ENCODE measurements at regions not wholly inside any gene's neighbourhood (a gene's known extent, or its start where the extent isn't known, plus 50 kb on each side); places are given as distances from the start of the nearest gene placed in this dataset.
A peak's percentile ranks its signal among the peaks of the same experiment; 100 is the strongest.
"Not testable (repeated sequence)": the region's sequence is repeated elsewhere in the genome, so short reads cannot be mapped to it uniquely, and the experiment has no call there.

GRCh38 chr2:126048719-126049118, 607.2 kb upstream of the GYPC start:
- peaks cover 10% of the 10 kb centered on the region for H3K9me3 Mint-ChIP-seq
- no peaks in the 10 kb centered on the region for H3K4me1 Mint-ChIP-seq
- H3K36me3 Mint-ChIP-seq (ENCODE audit: low read depth) = peaks cover 12% of the 10 kb centered on the region
- DNase-seq (ENCODE audit: low read depth, low spot score) = no peak
- no peak for TF ChIP-seq CTCF (conservative IDR thresholded peaks at IDR 0.05)
- H3K27me3 Mint-ChIP-seq (ENCODE audit: low read depth) = no peaks in the 10 kb centered on the region
- H3K27ac Mint-ChIP-seq (ENCODE audit: unreplicated experiment) = no peak overlapping the region
- H3K4me3 Mint-ChIP-seq = no peak overlapping the region

GRCh38 chr2:126049461-126049860, 606.5 kb upstream of the GYPC start:
- Mint-ChIP-seq H3K27me3 (ENCODE audit: low read depth) (no peaks in the 10 kb centered on the region), H3K36me3 (ENCODE audit: low read depth) (peaks cover 18% of the 10 kb centered on the region), H3K9me3 (peaks cover 12% of the 10 kb centered on the region), H3K4me3 (no peak overlapping the region), H3K27ac (ENCODE audit: unreplicated experiment) (no peak overlapping the region), H3K4me1 (no peaks in the 10 kb centered on the region)
- no peak for DNase-seq (ENCODE audit: low read depth, low spot score)
- no peak for TF ChIP-seq CTCF (conservative IDR thresholded peaks at IDR 0.05)

- TF ChIP-seq CTCF (conservative IDR thresholded peaks at IDR 0.05) = no peak
- peaks cover 19% of the 10 kb centered on the region for H3K9me3 Mint-ChIP-seq
Observed at GRCh38 chr2:126050991-126051736, 604.8 kb upstream of the GYPC start.

GRCh38 chr2:126051737-126052240, 604.2 kb upstream of the GYPC start:
- H3K4me3 Mint-ChIP-seq; DNase-seq (ENCODE audit: low read depth, low spot score); H3K27me3 Mint-ChIP-seq (ENCODE audit: low read depth); H3K27ac Mint-ChIP-seq (ENCODE audit: unreplicated experiment); H3K4me1 Mint-ChIP-seq: not testable (repeated sequence)
- Mint-ChIP-seq H3K9me3 (peaks cover 23% of the 10 kb centered on the region), H3K36me3 (ENCODE audit: low read depth) (peaks cover 25% of the 10 kb centered on the region)

More at GRCh38 chr2:126050991-126051736, 604.8 kb upstream of the GYPC start:
- no peak overlapping the region for H3K4me3 Mint-ChIP-seq
- no peak overlapping the region for H3K27ac Mint-ChIP-seq (ENCODE audit: unreplicated experiment)
- peaks cover 25% of the 10 kb centered on the region for H3K36me3 Mint-ChIP-seq (ENCODE audit: low read depth)
- no peaks in the 10 kb centered on the region for H3K27me3 Mint-ChIP-seq (ENCODE audit: low read depth)
- no peak for DNase-seq (ENCODE audit: low read depth, low spot score)
- H3K4me1 Mint-ChIP-seq = no peaks in the 10 kb centered on the region

- DNase-seq (ENCODE audit: low read depth, low spot score) = peak; percentile 3
- H3K27me3 Mint-ChIP-seq (ENCODE audit: low read depth) = no peaks in the 10 kb centered on the region
- peaks cover 44% of the 10 kb centered on the region for H3K36me3 Mint-ChIP-seq (ENCODE audit: low read depth)
- H3K9me3 Mint-ChIP-seq = peaks cover 48% of the 10 kb centered on the region
- H3K4me1 Mint-ChIP-seq = peaks cover 21% of the 10 kb centered on the region
- H3K27ac Mint-ChIP-seq (ENCODE audit: unreplicated experiment) = peak overlapping the region; percentile 98
- peak overlapping the region; percentile 61 for H3K4me3 Mint-ChIP-seq
- no peak for TF ChIP-seq CTCF (conservative IDR thresholded peaks at IDR 0.05)
Observed at GRCh38 chr2:126059379-126059778, 596.6 kb upstream of the GYPC start.

All from neural crest cell (in vitro differentiated cells).